HFF-Myc (cell line): ENCODE measurements at regions not wholly inside any gene's neighbourhood (a gene's known extent, or its start where the extent isn't known, plus 50 kb on each side); places are given as distances from the start of the nearest gene placed in this dataset.

Experiments
- DNase-seq: peaks from one replicate; pipeline ENCODE4 v3.0.0-alpha.2; 2011; ENCODE audit warnings: low read depth; ENCODE audit errors: extremely low read depth
- H3K4me3 ChIP-seq: replicated peaks from 2 replicates; pipeline ENCODE4 v1.5.1; 2011; ENCODE audit warnings: low read depth, mild to moderate bottlenecking, control low read depth, low read length
- CTCF ChIP-seq: IDR thresholded peaks from 2 replicates; pipeline ENCODE4 v1.5.1; 2012; ENCODE audit warnings: mild to moderate bottlenecking, low read depth, low read length, control low read depth; ENCODE audit errors: missing control alignments

- no peak for DNase-seq
- TF ChIP-seq CTCF = no peak
- no peak overlapping the region for H3K4me3 ChIP-seq
Observed at GRCh38 chr3:171965067-171965712, 74.2 kb upstream of the FNDC3B start.

- no peak for DNase-seq
- H3K4me3 ChIP-seq = no peak overlapping the region
- TF ChIP-seq CTCF = no peak
Observed at GRCh38 chr3:171966533-171967136, 72.7 kb upstream of the FNDC3B start.

- DNase-seq = peak; percentile 77
- H3K4me3 ChIP-seq = no peak overlapping the region
- no peak for TF ChIP-seq CTCF
Observed at GRCh38 chr3:171967137-171967783, 72.1 kb upstream of the FNDC3B start.

GRCh38 chr3:171967932-171968678, 71.3 kb upstream of the FNDC3B start:
- no peak for TF ChIP-seq CTCF
- no peak overlapping the region for H3K4me3 ChIP-seq
- no peak for DNase-seq

GRCh38 chr3:171970301-171970788, 69.0 kb upstream of the FNDC3B start:
- no peak for TF ChIP-seq CTCF

GRCh38 chr3:171971919-171972514, 67.4 kb upstream of the FNDC3B start:
- H3K4me3 ChIP-seq = no peak overlapping the region
- TF ChIP-seq CTCF = no peak
- no peak for DNase-seq

More at GRCh38 chr3:171970301-171970788, 69.0 kb upstream of the FNDC3B start:
- DNase-seq = no peak
- H3K4me3 ChIP-seq = no peak overlapping the region
